Retina (tissue), 1 donor: ENCODE measurements at regions not wholly inside any gene's neighbourhood (a gene's known extent, or its start where the extent isn't known, plus 50 kb on each side); places are given as distances from the start of the nearest gene placed in this dataset.
A peak's percentile ranks its signal among the peaks of the same experiment; 100 is the strongest.
"Not testable (repeated sequence)": the region's sequence is repeated elsewhere in the genome, so short reads cannot be mapped to it uniquely, and the experiment has no call there.

Source experiments
- DNase-seq: peaks from one replicate; pipeline ENCODE4 v3.0.0-alpha.2; 2016

GRCh38 chr11:112516261-112516660, 255.6 kb upstream of the PLET1 start:
- DNase-seq = no peak

- DNase-seq = no peak
These were observed 256.1 kb upstream of the PLET1 start for GRCh38 chr11:112516755-112517154.

GRCh38 chr11:112518371-112518770, 257.7 kb upstream of the PLET1 start:
- DNase-seq = no peak

- no peak for DNase-seq
These were observed 259.1 kb upstream of the PLET1 start for GRCh38 chr11:112519751-112520150.

GRCh38 chr11:112520354-112520753, 259.7 kb upstream of the PLET1 start:
- no peak for DNase-seq

GRCh38 chr11:112522536-112522935, 261.9 kb upstream of the PLET1 start:
- no peak for DNase-seq

- DNase-seq = no peak
These were observed 262.4 kb upstream of the PLET1 start for GRCh38 chr11:112523031-112523430.

GRCh38 chr11:112523477-112523876, 262.8 kb upstream of the PLET1 start:
- peak; percentile 72 for DNase-seq

GRCh38 chr11:112523951-112524350, 263.3 kb upstream of the PLET1 start:
- no peak for DNase-seq

- DNase-seq = no peak
These were observed 264.1 kb upstream of the PLET1 start for GRCh38 chr11:112524798-112525197.

GRCh38 chr11:112525270-112525669, 264.6 kb upstream of the PLET1 start:
- DNase-seq = no peak

GRCh38 chr11:112525844-112526590, 265.4 kb upstream of the PLET1 start:
- DNase-seq = no peak

- DNase-seq = no peak
These were observed 266.2 kb upstream of the PLET1 start for GRCh38 chr11:112526699-112527416.

- DNase-seq = no peak
These were observed 268.4 kb upstream of the PLET1 start for GRCh38 chr11:112529071-112529470.

- DNase-seq = no peak
These were observed 271.8 kb upstream of the PLET1 start for GRCh38 chr11:112532506-112532905.

GRCh38 chr11:112533682-112534081, 273.0 kb upstream of the PLET1 start:
- no peak for DNase-seq

- DNase-seq = no peak
These were observed 273.5 kb upstream of the PLET1 start for GRCh38 chr11:112534208-112534607.

GRCh38 chr11:112537026-112537425, 276.4 kb upstream of the PLET1 start:
- no peak for DNase-seq

GRCh38 chr11:112537846-112538330, 277.2 kb upstream of the PLET1 start:
- DNase-seq = no peak

GRCh38 chr11:112538534-112539280, 278.0 kb upstream of the PLET1 start:
- DNase-seq = no peak

- DNase-seq = not testable (repeated sequence)
These were observed 278.6 kb upstream of the PLET1 start for GRCh38 chr11:112539281-112539555.

- no peak for DNase-seq
These were observed 279.1 kb upstream of the PLET1 start for GRCh38 chr11:112539741-112540140.

GRCh38 chr11:112540261-112540660, 279.6 kb upstream of the PLET1 start:
- DNase-seq = no peak
